NCI-H146 (cell line): ENCODE measurements at regions not wholly inside any gene's neighbourhood (a gene's known extent, or its start where the extent isn't known, plus 50 kb on each side); places are given as distances from the start of the nearest gene placed in this dataset.
"Not testable (repeated sequence)": the region's sequence is repeated elsewhere in the genome, so short reads cannot be mapped to it uniquely, and the experiment has no call there.

Experiments used
- DNase-seq: peaks from one replicate; lab custom pipeline; 2025; lab: John Stamatoyannopoulos, UW

DNA sequence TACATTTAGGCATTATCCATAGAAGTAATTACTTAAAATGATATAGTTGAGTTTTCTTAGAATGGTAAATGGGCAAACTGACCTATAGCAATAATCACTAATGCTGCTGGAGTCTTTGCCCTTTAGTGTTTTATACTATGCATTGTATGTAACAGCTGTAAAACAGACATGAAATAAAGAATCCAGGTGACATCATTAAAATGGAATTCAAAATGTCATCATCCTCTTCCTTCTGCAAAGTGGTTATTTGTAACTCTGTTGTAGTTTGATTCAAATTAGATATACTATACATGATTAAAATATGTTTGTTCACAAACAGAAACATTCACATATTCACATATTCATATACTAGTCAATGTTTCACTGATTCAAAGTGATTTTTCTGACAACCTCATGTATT, 598.8 kb downstream of the SLC16A7 start:
- DNase-seq = no peak

DNA sequence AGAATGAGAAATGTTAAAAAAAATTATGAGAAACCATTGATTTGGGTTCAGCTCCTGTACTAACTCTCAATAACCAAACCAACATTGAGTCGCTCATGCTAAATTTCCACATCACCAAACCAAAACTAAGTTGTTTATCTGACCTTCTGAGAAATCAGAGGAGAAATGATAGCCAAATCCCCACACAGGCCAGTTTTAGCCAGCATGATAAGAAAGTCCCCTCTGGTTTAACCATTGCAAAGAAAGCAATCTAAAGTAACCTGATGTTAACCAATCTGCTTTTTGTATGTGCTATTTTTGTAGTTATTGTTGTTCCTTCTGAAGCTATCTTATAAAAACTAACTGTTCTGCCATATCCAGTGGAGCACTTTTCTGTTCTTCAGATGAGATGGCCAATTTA, 599.7 kb downstream of the SLC16A7 start:
- no peak for DNase-seq

DNA sequence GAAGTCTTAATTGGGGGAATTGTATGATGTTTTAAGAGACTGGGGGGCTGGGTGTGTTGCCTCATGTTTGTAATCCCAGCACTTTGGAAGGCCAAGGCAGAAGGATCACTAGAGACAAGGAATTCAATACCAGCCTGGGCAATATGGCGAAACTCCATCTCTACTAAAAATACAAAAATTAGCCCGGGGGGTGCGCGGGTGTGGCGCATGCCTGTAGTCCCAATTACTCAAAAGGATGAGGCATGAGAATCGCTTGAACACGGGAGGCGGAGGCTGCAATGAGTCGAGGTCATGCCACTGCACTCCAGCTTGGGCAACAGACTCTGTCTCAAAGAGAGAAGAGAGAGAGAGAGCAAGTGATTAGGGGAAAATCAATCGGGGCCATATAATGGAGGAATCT, 600.5 kb downstream of the SLC16A7 start:
- DNase-seq = no peak

DNA sequence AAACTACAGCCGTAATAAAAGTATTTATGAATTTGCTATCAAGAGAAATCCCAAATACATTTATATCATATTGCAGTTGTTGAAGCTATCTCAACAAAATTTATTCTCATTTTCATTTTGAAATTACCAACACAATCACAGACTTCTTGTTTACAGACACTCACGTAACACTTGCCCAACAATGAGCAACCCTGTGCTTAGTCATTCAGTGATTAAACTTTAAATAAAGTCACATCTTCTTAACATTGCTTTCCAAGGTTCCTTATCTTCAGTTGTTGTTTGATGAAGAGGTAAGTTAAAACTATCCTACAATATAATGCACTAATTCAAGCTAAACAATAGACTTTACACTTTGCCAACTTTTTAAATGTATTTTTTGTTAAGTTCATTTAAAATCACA, 601.8 kb downstream of the SLC16A7 start:
- DNase-seq = no peak

DNA sequence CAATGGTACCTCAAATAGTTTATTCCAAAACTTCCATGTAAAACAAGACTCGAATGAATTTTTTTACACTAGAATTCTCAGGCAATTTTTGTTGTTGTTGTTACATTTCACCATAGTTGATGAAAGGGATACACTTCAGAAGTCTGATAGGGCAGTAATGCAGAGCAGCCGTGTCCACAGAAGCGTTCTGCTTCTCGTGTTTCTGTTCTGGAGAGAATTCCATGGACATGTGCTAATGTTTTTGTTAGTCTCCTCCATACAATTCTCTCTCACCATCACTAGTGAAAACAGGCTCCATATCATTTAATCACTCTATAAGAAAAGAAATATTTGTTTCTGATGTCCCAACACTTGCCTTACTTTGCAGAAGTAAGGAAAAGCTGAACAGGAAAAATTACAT, 606.1 kb downstream of the SLC16A7 start:
- DNase-seq = no peak

DNA sequence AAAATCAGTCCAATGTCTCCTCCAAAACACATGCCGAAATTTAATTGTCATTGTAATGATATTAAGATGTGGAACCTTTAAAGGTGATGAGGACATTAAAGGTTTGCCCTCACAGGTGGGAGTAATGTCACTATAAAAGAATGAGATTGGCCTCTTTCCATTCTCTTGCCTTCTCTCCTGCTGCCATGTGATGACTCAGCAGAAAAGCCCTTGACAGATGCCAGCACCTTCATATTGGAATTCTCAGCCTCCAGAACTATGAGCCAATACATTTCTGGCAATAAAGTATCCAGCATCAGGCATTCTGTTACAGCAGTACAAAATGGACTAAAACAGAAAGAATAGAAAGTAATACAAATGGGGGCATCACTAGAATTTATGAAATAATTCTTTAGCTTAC, 609.7 kb downstream of the SLC16A7 start:
- DNase-seq = no peak

DNA sequence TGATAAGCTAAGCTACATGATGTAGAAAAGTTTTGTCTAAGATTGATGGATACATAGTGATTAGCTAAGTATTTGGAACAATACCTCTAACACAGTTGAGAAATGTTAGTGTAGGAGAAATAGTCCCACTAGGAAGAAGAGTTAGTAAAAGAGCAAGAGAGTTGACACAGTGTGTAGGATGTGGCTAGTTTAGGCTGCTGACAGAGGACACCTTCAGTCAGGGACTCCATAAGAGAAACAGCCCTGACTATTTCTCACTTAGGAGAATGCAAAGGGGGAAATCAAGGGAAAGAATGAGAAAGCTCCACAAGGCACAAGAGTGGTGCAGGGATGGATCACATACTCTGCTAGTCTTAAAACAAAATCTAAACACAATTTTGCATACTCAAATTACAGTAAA, 613.7 kb downstream of the SLC16A7 start:
- no peak for DNase-seq

DNA sequence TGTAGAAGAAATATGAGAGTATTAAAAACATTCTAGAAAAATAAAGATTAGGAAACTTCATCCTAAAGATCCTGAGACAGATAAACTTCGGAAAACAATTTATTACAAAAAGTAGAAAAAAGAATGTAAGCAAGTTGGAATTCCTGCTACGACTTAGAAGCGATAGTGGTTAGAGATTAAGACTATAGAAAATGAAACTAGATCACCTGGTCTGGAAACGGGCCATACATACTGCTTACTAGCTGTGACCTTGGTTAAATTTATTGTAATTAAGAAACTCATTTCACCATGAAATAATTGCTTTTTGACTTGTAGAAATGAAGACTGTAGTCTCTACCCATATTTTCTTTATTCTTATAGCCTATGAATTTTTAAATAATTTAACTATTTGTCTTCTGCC, 614.1 kb downstream of the SLC16A7 start:
- no peak for DNase-seq

DNA sequence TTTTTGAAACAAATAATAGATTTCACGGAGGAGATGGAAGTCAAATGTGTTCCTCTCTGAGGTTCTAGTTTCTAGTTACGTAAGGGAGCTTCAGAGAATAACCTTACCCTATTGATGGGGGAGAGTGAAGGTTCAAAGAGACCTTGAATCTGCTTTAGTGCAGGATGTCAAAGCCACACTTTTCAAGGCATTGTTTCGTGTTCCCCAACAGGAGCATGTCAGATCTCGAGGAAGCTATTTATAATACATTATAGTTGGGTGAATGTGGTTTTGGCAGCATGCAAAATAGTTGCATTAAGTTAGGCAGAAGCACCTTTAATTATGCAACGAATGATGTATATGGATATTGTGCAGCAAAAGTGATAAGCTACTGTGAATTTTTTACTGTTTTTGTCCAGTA, 614.9 kb downstream of the SLC16A7 start:
- no peak for DNase-seq

DNA sequence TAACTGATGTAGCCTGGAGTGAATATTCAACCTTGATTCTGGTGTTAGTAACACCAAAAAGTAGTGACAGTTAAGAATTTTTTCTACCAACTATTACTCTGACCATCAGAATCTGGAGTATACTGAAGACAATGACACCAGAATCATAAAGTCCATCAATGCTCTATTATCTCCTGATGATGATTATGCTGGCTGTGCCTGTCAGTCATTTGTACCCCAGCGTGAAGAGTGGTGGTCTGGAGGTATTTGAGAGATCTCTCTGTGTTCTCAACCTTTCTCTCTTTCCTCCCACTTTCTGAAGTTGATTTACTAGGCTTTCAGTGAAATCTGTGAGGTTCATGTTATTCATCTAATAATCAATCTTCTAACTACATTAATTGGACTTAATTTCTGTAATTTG, 615.4 kb downstream of the SLC16A7 start:
- no peak for DNase-seq

DNA sequence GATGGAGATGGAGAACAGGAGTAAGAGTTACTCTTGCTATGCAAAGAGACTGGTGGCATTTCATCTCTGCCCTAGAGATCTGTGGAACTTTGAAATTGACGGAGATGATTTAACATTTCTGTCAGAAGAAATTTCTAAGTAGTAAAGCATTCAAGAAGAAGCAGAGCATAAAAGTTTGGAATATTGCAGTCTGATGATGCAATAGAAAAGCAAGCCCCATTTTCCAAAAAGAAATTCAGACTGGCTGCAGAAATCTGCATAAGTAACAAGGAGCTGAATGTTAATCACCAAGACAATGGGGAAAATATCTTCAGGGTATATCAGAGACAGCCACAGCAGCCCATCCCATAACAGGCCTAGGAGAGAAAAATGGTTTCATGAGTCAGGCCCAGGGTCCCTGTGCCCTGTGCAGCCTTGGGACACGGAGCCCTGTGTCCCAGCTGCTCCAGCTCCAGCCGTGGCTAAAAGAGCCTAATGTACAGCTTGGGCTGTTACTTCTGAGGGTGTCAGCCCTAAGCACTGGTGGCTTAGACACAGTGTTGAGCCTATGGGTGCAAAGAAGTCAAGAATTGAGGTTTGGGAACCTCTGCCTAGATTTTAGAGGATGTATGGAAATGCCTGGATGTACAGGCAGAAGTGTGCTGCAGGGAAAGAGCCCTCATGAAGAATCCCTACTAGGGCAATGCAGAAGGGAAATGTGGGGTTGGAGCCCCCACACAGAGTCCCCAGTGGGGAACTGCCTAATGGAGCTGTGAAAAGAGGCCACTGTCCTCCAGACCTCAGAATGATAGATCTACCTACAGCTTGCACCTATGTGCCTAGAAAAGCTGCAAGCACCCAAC, 616.6 kb downstream of the SLC16A7 start:
- no peak for DNase-seq

DNA sequence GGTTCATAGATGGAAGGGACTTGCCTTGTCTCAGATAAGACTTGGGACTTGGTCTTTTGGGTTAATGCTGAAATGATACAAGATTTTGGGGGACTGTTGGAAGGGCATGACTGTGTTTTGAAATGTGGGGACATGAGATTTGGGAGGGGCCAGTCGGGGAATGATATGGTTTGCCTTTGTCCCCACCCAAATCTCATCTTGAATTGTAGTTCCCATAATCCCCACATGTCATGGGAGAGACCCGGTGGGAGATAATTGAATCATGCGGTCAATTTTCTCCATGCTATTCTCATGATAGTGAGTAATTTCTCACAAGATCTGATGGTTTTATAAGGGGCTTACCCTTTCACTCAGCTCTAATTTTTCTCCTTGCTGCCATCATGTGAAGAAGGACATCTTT, 617.4 kb downstream of the SLC16A7 start:
- DNase-seq = not testable (repeated sequence)

DNA sequence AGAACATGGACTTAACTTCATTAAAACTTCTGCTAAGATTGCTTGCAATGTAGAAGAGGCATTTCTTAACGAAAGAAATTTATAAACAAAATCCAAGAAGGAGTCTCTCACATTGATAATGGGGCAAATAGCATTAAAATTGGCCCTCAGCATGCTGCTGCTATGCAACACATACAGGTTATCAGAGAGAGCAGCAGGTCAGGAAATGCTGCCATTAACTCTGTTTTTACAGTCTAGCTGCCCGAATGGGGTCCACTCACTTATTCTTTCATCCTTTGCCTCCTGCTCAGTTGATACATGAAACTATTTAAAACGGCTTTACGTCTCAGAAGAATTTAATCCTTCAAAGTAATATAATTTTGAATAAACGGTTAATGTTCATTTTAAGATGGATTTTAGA, 620.4 kb downstream of the SLC16A7 start:
- DNase-seq = no peak

DNA sequence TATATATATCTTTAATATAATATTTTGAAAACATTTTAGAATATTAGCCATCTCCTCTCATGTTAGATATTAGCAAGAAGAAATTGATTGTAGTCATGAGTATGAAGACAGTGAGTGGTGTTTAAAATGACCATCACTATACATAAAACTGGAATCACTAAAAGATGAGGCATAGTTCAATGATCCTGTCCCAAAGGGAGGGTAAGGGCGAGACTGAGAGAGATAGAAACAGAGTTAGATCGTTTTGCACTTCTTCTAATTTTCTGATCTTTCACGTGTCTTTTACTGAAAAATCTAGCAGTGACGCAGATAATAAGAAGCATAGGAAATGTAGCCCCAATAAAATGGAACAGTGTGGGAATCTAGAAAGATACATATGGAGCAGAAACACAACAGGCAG, 627.4 kb downstream of the SLC16A7 start:
- no peak for DNase-seq

DNA sequence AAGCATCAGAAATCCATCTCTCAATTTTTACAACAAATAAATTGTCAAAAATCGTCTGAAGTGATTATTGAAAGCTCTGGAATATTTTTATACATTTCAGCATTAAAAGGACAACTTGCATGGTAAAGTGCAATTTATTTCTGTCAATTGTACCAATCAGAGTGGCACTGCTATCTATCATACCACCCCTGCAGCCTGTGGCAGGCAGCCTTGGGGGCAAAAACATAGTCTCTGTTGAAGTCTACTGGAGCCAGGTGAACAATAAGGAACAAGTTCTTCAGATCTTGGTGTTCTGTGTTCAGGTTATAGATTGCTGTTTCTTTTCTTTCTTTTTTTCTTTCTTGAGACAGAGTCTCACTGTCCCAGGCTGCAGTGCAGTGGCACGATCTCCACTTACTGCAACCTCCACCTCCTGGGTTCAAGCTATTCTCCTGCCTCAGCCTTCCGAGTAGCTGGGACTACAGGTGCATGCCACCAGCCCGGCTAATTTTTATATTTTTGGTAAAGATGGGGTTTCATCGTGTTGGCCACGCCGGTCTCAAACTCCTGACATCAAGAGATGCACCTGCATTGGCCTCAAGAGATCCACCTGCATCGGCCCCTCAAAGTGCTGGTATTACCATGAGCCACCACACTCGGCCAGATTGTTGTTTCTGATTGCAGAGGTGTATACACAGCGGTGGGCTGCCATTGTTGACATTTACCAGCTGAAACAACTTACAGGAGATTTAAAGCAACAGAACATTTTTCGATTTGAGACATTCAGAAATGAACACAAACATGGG, 629.6 kb downstream of the SLC16A7 start:
- no peak for DNase-seq

DNA sequence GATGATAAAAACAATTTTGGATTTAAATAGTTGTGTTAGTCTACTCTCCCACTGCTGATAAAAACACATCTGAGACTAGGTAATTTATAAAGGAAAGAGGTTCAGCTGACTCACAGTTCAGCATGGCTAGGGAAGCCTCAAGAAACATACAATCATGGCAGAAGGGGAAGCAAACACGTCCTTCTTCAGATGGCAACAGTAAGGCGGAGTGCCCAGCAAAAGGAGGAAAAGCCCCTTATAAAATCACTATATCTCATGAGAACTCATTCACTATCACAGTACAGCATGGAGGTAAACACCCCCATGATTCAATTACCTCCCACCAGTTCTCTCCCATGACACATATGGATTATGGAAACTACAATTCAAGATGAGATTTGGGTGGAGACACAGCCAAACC, 632.1 kb downstream of the SLC16A7 start:
- DNase-seq = no peak

DNA sequence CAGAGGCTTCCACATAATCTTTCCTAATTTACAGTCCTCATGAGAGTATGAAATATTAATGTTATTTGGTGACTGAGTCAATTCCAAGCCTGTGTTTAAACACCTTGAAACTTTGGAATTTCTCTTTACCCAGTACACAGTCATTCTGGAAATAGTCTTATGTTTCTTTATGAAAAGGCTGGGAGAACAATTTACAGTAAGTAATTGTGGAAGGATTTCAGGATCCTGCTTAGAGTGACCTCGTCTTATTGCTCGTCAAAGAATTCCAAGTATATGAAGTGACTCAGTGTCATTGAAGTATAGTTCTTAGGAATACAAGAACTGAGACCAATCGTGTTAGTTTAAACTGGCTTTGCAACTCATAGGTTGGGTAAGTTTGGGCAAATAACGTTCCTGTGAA, 634.2 kb downstream of the SLC16A7 start:
- DNase-seq = no peak

DNA sequence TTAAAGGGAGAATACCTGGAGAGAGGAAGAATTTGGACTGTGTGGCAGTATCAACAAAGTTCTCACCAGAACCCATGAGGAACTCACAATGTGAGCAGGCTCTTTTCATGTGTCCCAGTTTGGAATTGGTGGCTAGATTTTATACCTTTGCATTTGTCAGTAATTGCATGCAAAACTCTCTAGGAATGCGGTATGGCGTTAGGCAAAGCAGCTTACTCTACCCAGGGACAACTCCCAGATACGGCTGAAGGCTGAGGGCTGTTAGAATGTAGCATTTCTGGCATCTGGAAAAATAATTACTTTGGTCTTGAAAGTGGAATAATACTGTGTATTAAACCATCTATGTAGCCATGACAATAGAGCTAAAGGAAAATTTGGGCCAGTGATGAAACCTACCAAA, 635.5 kb downstream of the SLC16A7 start:
- no peak for DNase-seq

DNA sequence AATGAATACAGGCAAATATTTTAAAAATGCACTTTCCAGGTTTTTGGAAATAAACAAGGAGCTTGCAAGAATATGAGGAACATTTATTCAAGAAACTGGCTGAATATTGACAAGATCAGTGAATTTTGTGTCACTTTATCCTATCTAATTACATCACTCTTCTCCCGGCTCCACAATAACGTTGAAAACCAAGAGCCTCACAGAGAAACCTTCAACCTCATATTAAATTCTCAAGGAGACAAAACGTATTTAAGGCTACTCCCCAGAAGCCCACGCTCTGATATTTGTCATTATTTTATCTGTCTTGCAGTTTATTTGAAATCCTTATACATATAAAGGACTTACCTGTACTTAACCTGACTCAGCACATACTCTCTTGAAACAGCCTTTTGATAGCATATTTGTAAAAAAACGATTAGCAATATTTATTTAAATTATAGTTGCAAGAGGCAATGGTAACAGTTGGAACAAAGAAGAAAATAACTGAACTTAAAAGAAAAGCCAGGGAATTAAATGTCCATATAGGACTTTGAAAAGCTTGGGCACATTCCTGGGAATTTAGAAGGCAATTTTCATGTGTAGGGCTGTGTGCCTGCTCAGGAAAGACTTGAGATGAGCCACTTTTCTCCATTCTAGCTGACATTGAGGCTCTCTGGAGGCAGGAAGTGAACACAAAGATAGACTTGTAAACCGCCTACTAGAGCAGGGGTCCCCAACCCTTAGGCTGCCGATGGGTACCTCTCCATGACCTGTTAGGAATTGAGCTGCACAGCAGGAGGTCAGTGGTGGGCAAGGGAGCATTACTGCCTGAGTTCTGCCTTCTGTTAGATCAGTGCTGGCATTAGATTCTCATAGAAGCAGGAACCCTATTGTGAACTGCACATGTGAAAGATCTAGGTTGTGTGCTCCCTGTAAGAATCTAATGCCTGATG, 636.4 kb downstream of the SLC16A7 start:
- no peak for DNase-seq

DNA sequence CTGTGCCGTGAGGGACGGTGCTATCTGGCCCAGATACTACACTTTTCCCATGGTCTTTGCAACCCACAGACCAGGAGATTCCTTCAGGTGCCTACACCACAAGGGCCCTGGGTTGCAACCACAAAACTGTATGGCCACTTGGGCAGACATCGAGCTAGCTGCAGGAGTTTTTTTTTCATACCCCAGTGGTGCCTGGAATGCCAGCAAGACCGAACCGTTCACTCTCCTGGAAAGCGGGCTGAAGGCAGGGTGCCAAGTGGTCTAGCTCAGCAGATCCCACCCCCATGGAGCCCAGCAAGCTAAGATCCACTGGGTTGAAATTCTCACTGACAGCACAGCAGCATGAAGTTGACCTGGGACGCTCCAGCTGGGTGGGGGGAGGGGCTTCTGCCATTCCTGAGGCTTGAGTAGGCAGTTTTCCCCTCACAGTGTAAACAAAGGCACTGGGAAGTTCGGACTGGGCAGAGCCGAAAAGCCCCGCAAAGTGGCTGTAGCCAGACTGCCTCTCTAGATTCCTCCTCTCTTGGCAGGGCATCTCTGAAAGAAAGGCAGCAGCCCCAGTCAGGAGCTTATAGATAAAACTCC, 638.9 kb downstream of the SLC16A7 start:
- DNase-seq = not testable (repeated sequence)

DNA sequence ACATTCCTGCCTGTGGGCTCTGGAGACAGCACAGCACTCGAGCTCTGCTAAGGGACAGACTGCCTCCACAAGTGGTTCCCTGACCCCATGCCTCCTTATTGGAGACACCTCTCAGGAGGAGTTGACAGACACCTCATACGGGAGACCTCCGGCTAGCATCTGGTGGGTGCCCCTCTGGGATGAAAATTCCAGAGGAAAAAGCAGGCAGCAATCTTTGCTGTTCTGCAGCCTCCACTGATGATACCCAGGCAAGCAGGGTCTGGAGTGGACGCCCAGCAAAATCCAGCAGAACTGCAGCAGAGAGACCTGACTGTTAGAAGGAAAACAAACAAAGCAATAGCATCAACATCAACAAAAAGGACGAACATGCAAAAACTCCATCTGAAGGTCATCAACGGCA, 639.4 kb downstream of the SLC16A7 start:
- DNase-seq = no peak

DNA sequence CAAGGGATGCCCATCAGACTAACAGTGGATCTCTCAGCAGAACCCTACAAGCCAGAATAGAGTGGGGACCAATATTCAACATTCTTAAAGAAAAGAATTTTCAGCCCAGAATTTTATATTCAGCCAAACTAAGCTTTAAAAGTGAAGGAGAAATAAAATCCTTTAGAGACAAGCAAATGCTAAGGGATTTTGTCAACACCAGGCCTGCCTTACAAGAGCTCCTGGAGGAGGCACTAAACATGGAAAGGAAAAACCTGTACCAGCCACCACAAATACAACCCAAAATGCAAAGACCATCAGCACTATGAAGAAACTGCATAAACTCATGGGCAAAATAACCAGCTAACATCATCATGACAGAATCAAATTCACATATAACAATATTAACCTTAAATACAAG, 640.6 kb downstream of the SLC16A7 start:
- not testable (repeated sequence) for DNase-seq
